GM19035 (cell line): ENCODE measurements at regions not wholly inside any gene's neighbourhood (a gene's known extent, or its start where the extent isn't known, plus 50 kb on each side); places are given as distances from the start of the nearest gene placed in this dataset.

ENCODE experiments used
- ATAC-seq: cut with Tn5 transposase; IDR thresholded peaks from one replicate; pipeline ENCODE4 v1.9.1; 2021; ENCODE audit not compliant: unreplicated experiment

GRCh38 chr4:110770353-110770752 lies 147.5 kb upstream of the PITX2 start:
- no peak for ATAC-seq

- ATAC-seq: no peak
These were observed 155.6 kb upstream of the PITX2 start for GRCh38 chr4:110778521-110778920.

GRCh38 chr4:110780538-110780937 lies 157.7 kb upstream of the PITX2 start:
- ATAC-seq: no peak

GRCh38 chr4:110781944-110782343 lies 159.1 kb upstream of the PITX2 start:
- ATAC-seq: no peak

- no peak for ATAC-seq
These were observed 164.2 kb upstream of the PITX2 start for GRCh38 chr4:110787109-110787508.

- no peak for ATAC-seq
These were observed 164.8 kb upstream of the PITX2 start for GRCh38 chr4:110787707-110788106.

GRCh38 chr4:110788302-110788701 lies 165.4 kb upstream of the PITX2 start:
- no peak for ATAC-seq

GRCh38 chr4:110792036-110792435 lies 169.2 kb upstream of the PITX2 start:
- no peak for ATAC-seq

- no peak for ATAC-seq
These were observed 170.5 kb upstream of the PITX2 start for GRCh38 chr4:110793381-110793801.

- ATAC-seq: no peak
These were observed 171.1 kb upstream of the PITX2 start for GRCh38 chr4:110793890-110794554.

- ATAC-seq: no peak
These were observed 173.1 kb upstream of the PITX2 start for GRCh38 chr4:110795971-110796370.

- ATAC-seq: no peak
These were observed 174.6 kb upstream of the PITX2 start for GRCh38 chr4:110797486-110797885.

- no peak for ATAC-seq
These were observed 175.8 kb upstream of the PITX2 start for GRCh38 chr4:110798687-110799086.

GRCh38 chr4:110799211-110799610 lies 176.3 kb upstream of the PITX2 start:
- no peak for ATAC-seq

GRCh38 chr4:110801591-110801990 lies 178.7 kb upstream of the PITX2 start:
- no peak for ATAC-seq

GRCh38 chr4:110808351-110808878 lies 185.5 kb upstream of the PITX2 start:
- no peak for ATAC-seq

- ATAC-seq: no peak
These were observed 193.1 kb upstream of the PITX2 start for GRCh38 chr4:110815950-110816349.

- no peak for ATAC-seq
These were observed 193.5 kb upstream of the PITX2 start for GRCh38 chr4:110816367-110816766.

GRCh38 chr4:110821186-110821585 lies 198.3 kb upstream of the PITX2 start:
- ATAC-seq: no peak

- ATAC-seq: no peak
These were observed 200.4 kb upstream of the PITX2 start for GRCh38 chr4:110823251-110823650.

GRCh38 chr4:110824344-110824743 lies 201.5 kb upstream of the PITX2 start:
- no peak for ATAC-seq

- no peak for ATAC-seq
These were observed 203.8 kb upstream of the PITX2 start for GRCh38 chr4:110826656-110827055.

GRCh38 chr4:110830461-110830860 lies 207.6 kb upstream of the PITX2 start:
- no peak for ATAC-seq
